GM18508 (cell line): ENCODE measurements at regions not wholly inside any gene's neighbourhood (a gene's known extent, or its start where the extent isn't known, plus 50 kb on each side); places are given as distances from the start of the nearest gene placed in this dataset.

Source experiments
- ATAC-seq: cut with Tn5 transposase; IDR thresholded peaks from one replicate; pipeline ENCODE4 v1.9.1; 2021; ENCODE audit warnings: moderate number of reproducible peaks; ENCODE audit not compliant: insufficient read depth, unreplicated experiment

- no peak for ATAC-seq
These were observed 611.8 kb upstream of the FANCL start for GRCh38 chr2:58852905-58853304.

GRCh38 chr2:58852243-58852642 lies 611.1 kb upstream of the FANCL start:
- no peak for ATAC-seq

GRCh38 chr2:58851598-58851997 lies 610.5 kb upstream of the FANCL start:
- ATAC-seq, result no peak

- ATAC-seq, result no peak
These were observed 603.9 kb upstream of the FANCL start for GRCh38 chr2:58845011-58845410.

GRCh38 chr2:58842501-58843155 lies 601.5 kb upstream of the FANCL start:
- no peak for ATAC-seq

- no peak for ATAC-seq
These were observed 593.3 kb upstream of the FANCL start for GRCh38 chr2:58834404-58834803.

GRCh38 chr2:58826795-58827194 lies 585.7 kb upstream of the FANCL start:
- no peak for ATAC-seq

GRCh38 chr2:58812771-58813344 lies 571.7 kb upstream of the FANCL start:
- no peak for ATAC-seq

GRCh38 chr2:58805126-58805525 lies 564.0 kb upstream of the FANCL start:
- ATAC-seq, result no peak

- no peak for ATAC-seq
These were observed 562.1 kb upstream of the FANCL start for GRCh38 chr2:58803192-58803591.

- ATAC-seq, result no peak
These were observed 559.8 kb upstream of the FANCL start for GRCh38 chr2:58800881-58801280.

- ATAC-seq, result no peak
These were observed 557.6 kb upstream of the FANCL start for GRCh38 chr2:58798676-58799208.

- ATAC-seq, result no peak
These were observed 555.2 kb upstream of the FANCL start for GRCh38 chr2:58796239-58796910.

GRCh38 chr2:58794916-58795315 lies 553.8 kb upstream of the FANCL start:
- ATAC-seq, result no peak

- ATAC-seq, result no peak
These were observed 553.0 kb upstream of the FANCL start for GRCh38 chr2:58794103-58794502.

- ATAC-seq, result no peak
These were observed 547.3 kb upstream of the FANCL start for GRCh38 chr2:58788402-58788801.

- ATAC-seq, result no peak
These were observed 529.7 kb upstream of the FANCL start for GRCh38 chr2:58770846-58771245.

- ATAC-seq, result no peak
These were observed 528.7 kb upstream of the FANCL start for GRCh38 chr2:58769864-58770234.

- ATAC-seq, result no peak
These were observed 528.2 kb upstream of the FANCL start for GRCh38 chr2:58769111-58769863.

- no peak for ATAC-seq
These were observed 527.6 kb upstream of the FANCL start for GRCh38 chr2:58768715-58769080.
